ENCODE measurements at regions not wholly inside any gene's neighbourhood (a gene's known extent, or its start where the extent isn't known, plus 50 kb on each side); places are given as distances from the start of the nearest gene placed in this dataset.

- TF ChIP-seq EZH2 (IDR thresholded peaks at IDR 0.05; ENCODE audit: low read depth) = no peak
- TF ChIP-seq, protein P1, sequence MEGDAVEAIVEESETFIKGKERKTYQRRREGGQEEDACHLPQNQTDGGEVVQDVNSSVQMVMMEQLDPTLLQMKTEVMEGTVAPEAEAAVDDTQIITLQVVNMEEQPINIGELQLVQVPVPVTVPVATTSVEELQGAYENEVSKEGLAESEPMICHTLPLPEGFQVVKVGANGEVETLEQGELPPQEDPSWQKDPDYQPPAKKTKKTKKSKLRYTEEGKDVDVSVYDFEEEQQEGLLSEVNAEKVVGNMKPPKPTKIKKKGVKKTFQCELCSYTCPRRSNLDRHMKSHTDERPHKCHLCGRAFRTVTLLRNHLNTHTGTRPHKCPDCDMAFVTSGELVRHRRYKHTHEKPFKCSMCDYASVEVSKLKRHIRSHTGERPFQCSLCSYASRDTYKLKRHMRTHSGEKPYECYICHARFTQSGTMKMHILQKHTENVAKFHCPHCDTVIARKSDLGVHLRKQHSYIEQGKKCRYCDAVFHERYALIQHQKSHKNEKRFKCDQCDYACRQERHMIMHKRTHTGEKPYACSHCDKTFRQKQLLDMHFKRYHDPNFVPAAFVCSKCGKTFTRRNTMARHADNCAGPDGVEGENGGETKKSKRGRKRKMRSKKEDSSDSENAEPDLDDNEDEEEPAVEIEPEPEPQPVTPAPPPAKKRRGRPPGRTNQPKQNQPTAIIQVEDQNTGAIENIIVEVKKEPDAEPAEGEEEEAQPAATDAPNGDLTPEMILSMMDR (conservative IDR thresholded peaks at IDR 0.05) = no peak
- no peaks in the 10 kb centered on the region for H3K9me2 ChIP-seq (ENCODE audit: insufficient read depth)
- H3F3A ChIP-seq (ENCODE audit: insufficient read depth, low read depth) = no peaks in the 10 kb centered on the region
- no peaks in the 10 kb centered on the region for H4K20me1 ChIP-seq (ENCODE audit: insufficient read depth)
- DNase-seq = no peak
- no peak overlapping the region for H3K4me3 ChIP-seq
- no peak overlapping the region for H2AFZ ChIP-seq
- H3K4me1 ChIP-seq (replicated peaks; ENCODE audit: insufficient read depth) = no peaks in the 10 kb centered on the region
- H3K36me3 ChIP-seq (ENCODE audit: low read depth) = no peaks in the 10 kb centered on the region
- no TSS peak for BruUV-seq (replicated peaks)
- H3K27me3 ChIP-seq (ENCODE audit: insufficient read depth, low read depth) = peaks cover 5% of the 10 kb centered on the region; the same call in 1 of the 2 replicates
- ChIA-PET POLR2A (ENCODE audit: unreplicated experiment) (no interaction called here), CTCF (no interaction called here)
- H3K9me3 ChIP-seq (ENCODE audit: insufficient read depth, low read depth) = no peaks in the 10 kb centered on the region
- H3K79me2 ChIP-seq (ENCODE audit: low read depth) = no peaks in the 10 kb centered on the region
- H3K27ac ChIP-seq = no peak overlapping the region
- intact Hi-C loops (cut with micrococcal nuclease; ENCODE audit: unreplicated experiment) = no loop called here
- no peak overlapping the region for H3K4me2 ChIP-seq
Measured at GRCh38 chr10:44193567-44194220, 191.2 kb downstream of the CXCL12 start.

DNA sequence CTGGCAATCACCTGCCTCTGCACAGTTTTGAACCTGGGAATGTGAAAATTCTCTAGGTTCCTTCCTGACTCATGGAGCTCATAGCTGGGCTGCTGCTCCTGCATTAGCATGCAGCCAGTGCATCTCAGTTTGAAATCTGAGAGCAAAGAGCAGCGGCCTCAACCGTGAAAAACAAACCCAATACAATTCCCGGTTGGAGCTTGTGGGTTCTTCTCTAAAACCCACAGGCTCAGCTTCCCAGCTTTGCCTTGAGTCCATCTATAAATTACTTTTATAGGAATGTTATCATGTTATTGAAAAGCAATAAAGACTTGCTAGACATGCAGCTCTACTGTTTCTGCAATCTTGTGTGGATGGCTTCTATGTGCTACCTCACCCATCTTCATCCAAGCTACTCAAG, 191.7 kb downstream of the CXCL12 start:
- H3K4me3 ChIP-seq = no peak overlapping the region
- H3K36me3 ChIP-seq (ENCODE audit: low read depth) = no peaks in the 10 kb centered on the region
- peaks cover 5% of the 10 kb centered on the region; the same call in 1 of the 2 replicates for H3K27me3 ChIP-seq (ENCODE audit: insufficient read depth, low read depth)
- no peaks in the 10 kb centered on the region for H4K20me1 ChIP-seq (ENCODE audit: insufficient read depth)
- no peaks in the 10 kb centered on the region for H3K9me2 ChIP-seq (ENCODE audit: insufficient read depth)
- no TSS peak for BruUV-seq (replicated peaks)
- H3K4me2 ChIP-seq = no peak overlapping the region
- TF ChIP-seq, protein P1 (conservative IDR thresholded peaks at IDR 0.05) = no peak
- no peak for TF ChIP-seq EZH2 (IDR thresholded peaks at IDR 0.05; ENCODE audit: low read depth)
- H3K9me3 ChIP-seq (ENCODE audit: insufficient read depth, low read depth) = no peaks in the 10 kb centered on the region
- no peak overlapping the region for H3K27ac ChIP-seq
- no peak for DNase-seq
- H2AFZ ChIP-seq = no peak overlapping the region
- POLR2A ChIA-PET (ENCODE audit: unreplicated experiment) = no interaction called here
- no peaks in the 10 kb centered on the region for H3K4me1 ChIP-seq (replicated peaks; ENCODE audit: insufficient read depth)
- H3K79me2 ChIP-seq (ENCODE audit: low read depth) = no peaks in the 10 kb centered on the region
- H3F3A ChIP-seq (ENCODE audit: insufficient read depth, low read depth) = no peaks in the 10 kb centered on the region
- CTCF ChIA-PET = no interaction called here
- intact Hi-C loops (cut with micrococcal nuclease; ENCODE audit: unreplicated experiment) = no loop called here

- Histone ChIP-seq H3K79me2 (ENCODE audit: low read depth) (no peaks in the 10 kb centered on the region), H3F3A (ENCODE audit: insufficient read depth, low read depth) (no peaks in the 10 kb centered on the region), H3K4me1 (replicated peaks; ENCODE audit: insufficient read depth) (no peaks in the 10 kb centered on the region), H2AFZ (no peak overlapping the region), H3K9me2 (ENCODE audit: insufficient read depth) (no peaks in the 10 kb centered on the region), H3K36me3 (ENCODE audit: low read depth) (no peaks in the 10 kb centered on the region), H3K27me3 (ENCODE audit: insufficient read depth, low read depth) (peaks cover 5% of the 10 kb centered on the region; the same call in 1 of the 2 replicates), H4K20me1 (ENCODE audit: insufficient read depth) (no peaks in the 10 kb centered on the region), H3K4me3 (no peak overlapping the region), H3K9me3 (ENCODE audit: insufficient read depth, low read depth) (no peaks in the 10 kb centered on the region), H3K27ac (no peak overlapping the region), H3K4me2 (no peak overlapping the region)
- TF ChIP-seq EZH2 (IDR thresholded peaks at IDR 0.05; ENCODE audit: low read depth) = no peak
- TF ChIP-seq, protein P1 (conservative IDR thresholded peaks at IDR 0.05) = no peak
- intact Hi-C loops (cut with micrococcal nuclease; ENCODE audit: unreplicated experiment) = no loop called here
- POLR2A ChIA-PET (ENCODE audit: unreplicated experiment) = no interaction called here
- DNase-seq = no peak
- CTCF ChIA-PET = no interaction called here
- no TSS peak for BruUV-seq (replicated peaks)
Measured at GRCh38 chr10:44192435-44192834, 192.5 kb downstream of the CXCL12 start.

Measured in PC-9 (cell line).